HG03432 (cell line): ENCODE measurements at regions not wholly inside any gene's neighbourhood (a gene's known extent, or its start where the extent isn't known, plus 50 kb on each side); places are given as distances from the start of the nearest gene placed in this dataset.
"Not testable (repeated sequence)": the region's sequence is repeated elsewhere in the genome, so short reads cannot be mapped to it uniquely, and the experiment has no call there.

ENCODE experiments used
- ATAC-seq: cut with Tn5 transposase; IDR thresholded peaks from one replicate; pipeline ENCODE4 v1.9.1; 2021; ENCODE audit warnings: mild to moderate bottlenecking, moderate library complexity; ENCODE audit not compliant: unreplicated experiment

GRCh38 chr14:87261621-87262020 lies 731.4 kb downstream of the GALC start:
- ATAC-seq = no peak

GRCh38 chr14:87260460-87260859 lies 732.5 kb downstream of the GALC start:
- no peak for ATAC-seq

GRCh38 chr14:87257421-87257820 lies 735.6 kb downstream of the GALC start:
- ATAC-seq = no peak

GRCh38 chr14:87255058-87255457 lies 737.9 kb downstream of the GALC start:
- no peak for ATAC-seq

- no peak for ATAC-seq
These were observed 738.6 kb downstream of the GALC start for GRCh38 chr14:87254331-87254874.

GRCh38 chr14:87253791-87254190 lies 739.2 kb downstream of the GALC start:
- ATAC-seq = not testable (repeated sequence)

- ATAC-seq = no peak
These were observed 740.9 kb downstream of the GALC start for GRCh38 chr14:87252103-87252502.

GRCh38 chr14:87251011-87251410 lies 742.0 kb downstream of the GALC start:
- no peak for ATAC-seq

- ATAC-seq = no peak
These were observed 751.8 kb downstream of the GALC start for GRCh38 chr14:87241018-87241768.

- not testable (repeated sequence) for ATAC-seq
These were observed 752.7 kb downstream of the GALC start for GRCh38 chr14:87240319-87240718.

- ATAC-seq = no peak
These were observed 759.1 kb downstream of the GALC start for GRCh38 chr14:87233806-87234384.

GRCh38 chr14:87233266-87233665 lies 759.7 kb downstream of the GALC start:
- ATAC-seq = no peak

GRCh38 chr14:87231336-87232026 lies 761.5 kb downstream of the GALC start:
- ATAC-seq = no peak

GRCh38 chr14:87230726-87231125 lies 762.3 kb downstream of the GALC start:
- ATAC-seq = no peak

GRCh38 chr14:87229131-87229530 lies 763.9 kb downstream of the GALC start:
- ATAC-seq = no peak

GRCh38 chr14:87217023-87217422 lies 776.0 kb downstream of the GALC start:
- no peak for ATAC-seq

- ATAC-seq = no peak
These were observed 778.4 kb downstream of the GALC start for GRCh38 chr14:87214558-87214957.

GRCh38 chr14:87207756-87208155 lies 785.2 kb downstream of the GALC start:
- no peak for ATAC-seq

- no peak for ATAC-seq
These were observed 787.2 kb downstream of the GALC start for GRCh38 chr14:87205811-87206210.

- ATAC-seq = no peak
These were observed 789.6 kb downstream of the GALC start for GRCh38 chr14:87203346-87203745.

- ATAC-seq = no peak
These were observed 793.6 kb downstream of the GALC start for GRCh38 chr14:87199381-87199780.

- no peak for ATAC-seq
These were observed 796.5 kb downstream of the GALC start for GRCh38 chr14:87196436-87196835.
